HuH-7.5 (cell line): ENCODE measurements at regions not wholly inside any gene's neighbourhood (a gene's known extent, or its start where the extent isn't known, plus 50 kb on each side); places are given as distances from the start of the nearest gene placed in this dataset.

Source experiments
- DNase-seq: peaks from one replicate; pipeline ENCODE4 v3.0.0; 2011; ENCODE audit warnings: low spot score

GRCh38 chr7:113825832-113826231 lies 93.0 kb downstream of the PPP1R3A start:
- DNase-seq, result no peak

GRCh38 chr7:113824117-113824823 lies 94.5 kb downstream of the PPP1R3A start:
- DNase-seq, result no peak

- no peak for DNase-seq
Observed at GRCh38 chr7:113819474-113819873, 99.3 kb downstream of the PPP1R3A start.

GRCh38 chr7:113816639-113817038 lies 102.2 kb downstream of the PPP1R3A start:
- no peak for DNase-seq

GRCh38 chr7:113813471-113813870 lies 105.3 kb downstream of the PPP1R3A start:
- DNase-seq, result no peak

GRCh38 chr7:113812591-113813255 lies 106.1 kb downstream of the PPP1R3A start:
- no peak for DNase-seq

- no peak for DNase-seq
Observed at GRCh38 chr7:113810080-113810744, 108.6 kb downstream of the PPP1R3A start.

GRCh38 chr7:113809581-113809980 lies 109.2 kb downstream of the PPP1R3A start:
- DNase-seq, result no peak

- no peak for DNase-seq
Observed at GRCh38 chr7:113806633-113807327, 112.0 kb downstream of the PPP1R3A start.

- DNase-seq, result no peak
Observed at GRCh38 chr7:113805976-113806375, 112.8 kb downstream of the PPP1R3A start.

GRCh38 chr7:113804475-113805095 lies 114.2 kb downstream of the PPP1R3A start:
- no peak for DNase-seq

GRCh38 chr7:113801751-113802150 lies 117.1 kb downstream of the PPP1R3A start:
- no peak for DNase-seq

GRCh38 chr7:113800826-113801225 lies 118.0 kb downstream of the PPP1R3A start:
- no peak for DNase-seq

- no peak for DNase-seq
Observed at GRCh38 chr7:113799896-113800295, 118.9 kb downstream of the PPP1R3A start.

GRCh38 chr7:113797420-113798010 lies 121.3 kb downstream of the PPP1R3A start:
- DNase-seq, result no peak

- DNase-seq, result no peak
Observed at GRCh38 chr7:113796557-113796956, 122.3 kb downstream of the PPP1R3A start.

GRCh38 chr7:113794573-113794972 lies 124.2 kb downstream of the PPP1R3A start:
- DNase-seq, result no peak

GRCh38 chr7:113793171-113793570 lies 125.6 kb downstream of the PPP1R3A start:
- no peak for DNase-seq

- no peak for DNase-seq
Observed at GRCh38 chr7:113790025-113790424, 128.8 kb downstream of the PPP1R3A start.

- no peak for DNase-seq
Observed at GRCh38 chr7:113787106-113787505, 131.7 kb downstream of the PPP1R3A start.

GRCh38 chr7:113784956-113785355 lies 133.9 kb downstream of the PPP1R3A start:
- no peak for DNase-seq

GRCh38 chr7:113784316-113784715 lies 134.5 kb downstream of the PPP1R3A start:
- DNase-seq, result no peak
